ENCODE measurements at regions not wholly inside any gene's neighbourhood (a gene's known extent, or its start where the extent isn't known, plus 50 kb on each side); places are given as distances from the start of the nearest gene placed in this dataset.
"Not testable (repeated sequence)": the region's sequence is repeated elsewhere in the genome, so short reads cannot be mapped to it uniquely, and the experiment has no call there.

- no peak for DNase-seq
These were observed 561.2 kb upstream of the C9orf72 start for GRCh38 chr9:28134446-28134976.

GRCh38 chr9:28135549-28135948, 562.3 kb upstream of the C9orf72 start:
- DNase-seq = no peak

- no peak for DNase-seq
These were observed 562.8 kb upstream of the C9orf72 start for GRCh38 chr9:28136113-28136512.

- DNase-seq = not testable (repeated sequence)
These were observed 574.1 kb upstream of the C9orf72 start for GRCh38 chr9:28147430-28147829.

GRCh38 chr9:28147923-28148597, 574.8 kb upstream of the C9orf72 start:
- not testable (repeated sequence) for DNase-seq

- not testable (repeated sequence) for DNase-seq
These were observed 576.2 kb upstream of the C9orf72 start for GRCh38 chr9:28149361-28150050.

- DNase-seq = no peak
These were observed 581.8 kb upstream of the C9orf72 start for GRCh38 chr9:28155067-28155466.

- DNase-seq = no peak
These were observed 582.4 kb upstream of the C9orf72 start for GRCh38 chr9:28155671-28156070.

- no peak for DNase-seq
These were observed 585.2 kb upstream of the C9orf72 start for GRCh38 chr9:28158451-28158850.

GRCh38 chr9:28163619-28164018, 590.3 kb upstream of the C9orf72 start:
- DNase-seq = no peak

GRCh38 chr9:28166179-28166578, 592.9 kb upstream of the C9orf72 start:
- DNase-seq = no peak

- DNase-seq = no peak
These were observed 603.9 kb upstream of the C9orf72 start for GRCh38 chr9:28177142-28177541.

- DNase-seq = no peak
These were observed 604.6 kb upstream of the C9orf72 start for GRCh38 chr9:28177925-28178324.

GRCh38 chr9:28179893-28180292, 606.6 kb upstream of the C9orf72 start:
- no peak for DNase-seq

GRCh38 chr9:28190981-28191380, 617.7 kb upstream of the C9orf72 start:
- DNase-seq = no peak

- DNase-seq = no peak
These were observed 624.4 kb upstream of the C9orf72 start for GRCh38 chr9:28197653-28198052.

GRCh38 chr9:28203036-28203435, 629.8 kb upstream of the C9orf72 start:
- DNase-seq = no peak

GRCh38 chr9:28206280-28206679, 633.0 kb upstream of the C9orf72 start:
- DNase-seq = no peak

GRCh38 chr9:28207657-28208056, 634.4 kb upstream of the C9orf72 start:
- no peak for DNase-seq

- DNase-seq = no peak
These were observed 635.8 kb upstream of the C9orf72 start for GRCh38 chr9:28209130-28209529.

GRCh38 chr9:28212979-28213378, 639.7 kb upstream of the C9orf72 start:
- DNase-seq = peak; percentile 75

- peak; percentile 98 for DNase-seq
These were observed 642.4 kb upstream of the C9orf72 start for GRCh38 chr9:28215536-28216299.

- no peak for DNase-seq
These were observed 659.4 kb upstream of the C9orf72 start for GRCh38 chr9:28232686-28233085.
